WTC11 (cell line): ENCODE measurements at regions not wholly inside any gene's neighbourhood (a gene's known extent, or its start where the extent isn't known, plus 50 kb on each side); places are given as distances from the start of the nearest gene placed in this dataset.

Experiments used
- ATAC-seq: fragments of 200-7000 bp; cut with Tn5 transposase; 2 replicates; pipeline ENCODE4 v1.10.0; 2021; ENCODE audit warnings: mild to moderate bottlenecking, moderate library complexity
- CTCF ChIA-PET: fragments of 300-600 bp; sonication (Branson Sonifier 250); formaldehyde crosslinking; loops from one replicate; lab custom pipeline; 2021; ENCODE audit warnings: antibody characterized with exemption; lab: Charles Lee
- POLR2A ChIA-PET: fragments of 350-600 bp; sonication (Branson Sonifier 250); formaldehyde crosslinking; loops from one replicate; lab custom pipeline; 2021; ENCODE audit warnings: antibody characterized with exemption; lab: Charles Lee
- DNase-seq: peaks from one replicate; pipeline ENCODE4 v3.0.0; 2021; ENCODE audit warnings: low spot score
- H3K27ac Mint-ChIP-seq: 2 replicates; pipeline ENCODE4 v1.8.0; 2021; ENCODE audit warnings: mixed read lengths
- H3K27me3 Mint-ChIP-seq: 2 replicates; pipeline ENCODE4 v1.8.0; 2021; ENCODE audit warnings: low read depth, mild to moderate bottlenecking, moderate library complexity, mixed read lengths
- H3K36me3 Mint-ChIP-seq: 2 replicates; pipeline ENCODE4 v1.8.0; 2021; ENCODE audit warnings: mixed read lengths
- H3K4me1 Mint-ChIP-seq: 2 replicates; pipeline ENCODE4 v1.8.0; 2022; ENCODE audit warnings: mixed read lengths
- H3K4me3 Mint-ChIP-seq: 2 replicates; pipeline ENCODE4 v1.8.0; 2021; ENCODE audit warnings: mild to moderate bottlenecking, moderate library complexity, mixed read lengths
- H3K9me3 Mint-ChIP-seq: 2 replicates; pipeline ENCODE4 v1.8.0; 2021; ENCODE audit warnings: mixed read lengths
- ATF1 ChIP-seq: sonication (generic); formaldehyde crosslinking; IDR thresholded peaks from 2 replicates; pipeline ENCODE4 v1.8.1; 2023; ENCODE audit warnings: mild to moderate bottlenecking, moderate library complexity, missing genetic modification reagents
- ATF6 ChIP-seq: sonication (generic); formaldehyde crosslinking; IDR thresholded peaks from 2 replicates; pipeline ENCODE4 v1.8.1; 2023; ENCODE audit warnings: mild to moderate bottlenecking, missing genetic modification reagents
- E2F1 ChIP-seq: sonication (generic); formaldehyde crosslinking; IDR thresholded peaks from 2 replicates; pipeline ENCODE4 v1.8.0; 2022; ENCODE audit warnings: mild to moderate bottlenecking, missing genetic modification reagents
- ERG ChIP-seq: fragments of 250-450 bp; sonication (Bioruptor Pico); IDR thresholded peaks from 2 replicates; pipeline ENCODE4 v1.8.0; 2021; ENCODE audit warnings: mild to moderate bottlenecking
- ETV6 ChIP-seq: sonication (generic); formaldehyde crosslinking; IDR thresholded peaks from 2 replicates; pipeline ENCODE4 v1.8.1; 2022; ENCODE audit warnings: mild to moderate bottlenecking, missing genetic modification reagents
- FOXK1 ChIP-seq: sonication (generic); formaldehyde crosslinking; IDR thresholded peaks from 2 replicates; pipeline ENCODE4 v1.8.0; 2022; ENCODE audit warnings: mild to moderate bottlenecking, moderate library complexity, missing genetic modification reagents
- GRHL2 ChIP-seq: fragments of 250-450 bp; sonication (Bioruptor Pico); IDR thresholded peaks from 2 replicates; pipeline ENCODE4 v1.8.0; 2022; ENCODE audit warnings: mild to moderate bottlenecking, moderate library complexity; ENCODE audit not compliant: insufficient replicate concordance, severe bottlenecking
- GTF2I ChIP-seq: fragments of 250-450 bp; sonication (Bioruptor Pico); conservative IDR thresholded peaks from 2 replicates; pipeline ENCODE4 v1.4.0; 2021; ENCODE audit warnings: mild to moderate bottlenecking
- HMGA2 ChIP-seq: fragments of 250-450 bp; sonication (Bioruptor Pico); IDR thresholded peaks from 2 replicates; pipeline ENCODE4 v1.4.0; 2021; ENCODE audit warnings: mild to moderate bottlenecking, moderate library complexity
- IRF1 ChIP-seq: sonication (generic); formaldehyde crosslinking; IDR thresholded peaks from 2 replicates; pipeline ENCODE4 v1.8.0; 2023; ENCODE audit warnings: missing genetic modification reagents
- MAX ChIP-seq: sonication (generic); formaldehyde crosslinking; IDR thresholded peaks from 2 replicates; pipeline ENCODE4 v1.8.0; 2022; ENCODE audit warnings: mild to moderate bottlenecking, missing genetic modification reagents
- MYBL2 ChIP-seq: sonication (generic); formaldehyde crosslinking; IDR thresholded peaks from 2 replicates; pipeline ENCODE4 v1.8.1; 2023; ENCODE audit warnings: mild to moderate bottlenecking, moderate library complexity, missing genetic modification reagents
- NFYB ChIP-seq: sonication (generic); formaldehyde crosslinking; conservative IDR thresholded peaks from 2 replicates; pipeline ENCODE4 v1.8.0; 2022; ENCODE audit warnings: low read depth, missing genetic modification reagents
- RORB ChIP-seq: fragments of 250-450 bp; sonication (Bioruptor Pico); IDR thresholded peaks from 2 replicates; pipeline ENCODE4 v1.9.0; 2021; ENCODE audit warnings: mild to moderate bottlenecking
- USF1 ChIP-seq: sonication (generic); formaldehyde crosslinking; IDR thresholded peaks from 2 replicates; pipeline ENCODE4 v1.8.0; 2022; ENCODE audit warnings: mild to moderate bottlenecking, missing genetic modification reagents
- ZBTB43 ChIP-seq: sonication (generic); formaldehyde crosslinking; IDR thresholded peaks from 2 replicates; pipeline ENCODE4 v1.8.1; 2023; ENCODE audit warnings: mild to moderate bottlenecking, missing genetic modification reagents
- ZNF121 ChIP-seq: sonication (generic); formaldehyde crosslinking; IDR thresholded peaks from 2 replicates; pipeline ENCODE4 v1.8.0; 2023; ENCODE audit warnings: missing genetic modification reagents
- ZNF138 ChIP-seq: sonication (generic); formaldehyde crosslinking; conservative IDR thresholded peaks from 2 replicates; pipeline ENCODE4 v1.8.1; 2022; ENCODE audit warnings: mild to moderate bottlenecking, moderate library complexity, missing genetic modification reagents
- TF ChIP-seq, protein P1 (sequence below): sonication (generic); formaldehyde crosslinking; IDR thresholded peaks from 2 replicates; pipeline ENCODE4 v1.8.1; 2023; ENCODE audit warnings: mild to moderate bottlenecking, missing genetic modification reagents, moderate library complexity
- TF ChIP-seq, protein P2 (sequence below): sonication (generic); formaldehyde crosslinking; IDR thresholded peaks from 2 replicates; pipeline ENCODE4 v1.8.0; 2022; ENCODE audit warnings: mild to moderate bottlenecking, missing genetic modification reagents
- TF ChIP-seq, protein P3 (sequence below): sonication (generic); formaldehyde crosslinking; IDR thresholded peaks from 2 replicates; pipeline ENCODE4 v1.8.1; 2022; ENCODE audit warnings: low read depth, mild to moderate bottlenecking, moderate library complexity, missing genetic modification reagents, borderline replicate concordance

DNA sequence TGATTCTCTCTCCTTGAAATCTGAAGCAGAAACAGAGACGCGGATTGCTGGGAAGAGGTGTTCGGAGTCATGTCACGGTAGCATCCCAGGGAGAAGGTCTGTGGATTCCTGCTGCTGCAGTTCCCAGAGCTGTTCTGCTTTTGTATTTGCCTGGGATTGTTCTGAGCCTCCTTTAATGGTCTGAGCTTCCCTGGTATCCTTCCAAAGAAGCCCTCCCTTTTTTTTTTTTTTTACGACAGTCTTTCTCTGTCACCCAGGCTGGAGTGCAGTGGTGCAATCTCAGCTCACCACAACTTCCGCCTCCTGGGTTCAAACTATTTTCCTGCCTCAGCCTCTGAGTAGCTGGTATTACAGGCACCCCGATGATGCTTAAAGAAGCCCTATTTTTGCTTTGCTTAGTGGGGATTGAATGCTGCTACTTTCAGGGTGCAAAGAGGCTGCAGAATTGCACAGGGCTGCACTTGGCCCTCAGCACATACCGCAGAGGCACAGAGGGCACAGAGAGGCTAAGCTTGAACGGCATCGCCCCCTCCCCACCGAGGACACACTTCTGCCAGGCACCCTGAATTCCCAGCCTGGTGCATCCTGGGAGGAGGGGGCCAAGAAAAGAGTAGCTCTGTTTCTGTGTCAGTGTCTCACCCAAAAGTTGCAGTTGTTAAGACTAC lies 208.6 kb upstream of the GALNT17 start (continued):
- TF ChIP-seq ETV6 (CRISPR knock-in tag) (no peak), ZBTB43 (no peak), MYBL2 (CRISPR knock-in tag) (no peak), FOXK1 (CRISPR knock-in tag) (no peak), IRF1 (no peak), RORB (CRISPR knock-in tag) (no peak), ZNF138 (no peak), ATF6 (CRISPR knock-in tag) (no peak)

DNA sequence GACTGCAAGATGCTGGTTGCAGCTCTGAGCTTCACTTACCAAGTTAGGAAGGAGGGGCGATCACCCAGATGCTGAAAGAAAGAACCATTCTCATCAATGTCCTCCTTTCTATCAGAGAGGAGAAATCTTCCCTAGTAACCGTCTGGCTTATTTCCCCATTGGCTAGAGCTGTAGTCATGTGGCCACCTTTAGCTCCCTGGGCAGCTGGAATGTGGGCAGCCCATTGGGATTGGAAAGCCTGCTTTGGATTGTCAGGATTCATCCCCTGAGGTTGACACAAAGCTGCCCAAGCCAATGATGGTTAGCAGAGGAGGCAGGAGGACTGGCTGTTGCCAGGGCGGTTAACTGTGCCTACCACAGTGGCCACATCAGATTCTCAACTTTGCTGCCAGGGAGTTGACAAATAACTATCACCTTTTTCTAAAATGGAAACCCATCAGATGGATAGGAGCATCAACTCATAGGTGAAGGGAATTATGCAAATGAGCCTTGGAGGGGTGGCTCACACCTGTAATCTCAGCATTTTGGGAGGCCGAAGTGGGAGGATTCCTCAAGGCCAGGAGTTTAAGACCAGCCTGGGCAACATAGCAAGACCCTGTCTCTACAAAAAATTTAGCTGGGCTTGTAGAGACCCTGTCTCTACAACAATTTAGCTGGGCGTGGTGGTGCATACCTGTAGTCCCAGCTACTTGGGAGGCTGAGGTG lies 206.4 kb upstream of the GALNT17 start:
- Mint-ChIP-seq H3K27ac (peak overlapping the region; percentile 94), H3K4me3 (no peak overlapping the region), H3K4me1 (peaks cover 30% of the 10 kb centered on the region), H3K9me3 (peaks cover 8% of the 10 kb centered on the region), H3K27me3 (no peaks in the 10 kb centered on the region; the same call in 1 of the 2 replicates), H3K36me3 (peaks cover 4% of the 10 kb centered on the region; the same call in 1 of the 2 replicates)
- ATAC-seq (peak; percentile 91), DNase-seq (peak; percentile 31)
- TF ChIP-seq ZNF121 (peak; percentile 74; the same call in 1 of the 2 replicates), NFYB (CRISPR knock-in tag) (peak; percentile 47; the same call in 1 of the 2 replicates), ERG (no peak), GTF2I (CRISPR knock-in tag) (peak; percentile 57; the same call in 1 of the 2 replicates), HMGA2 (CRISPR knock-in tag) (no peak), USF1 (CRISPR knock-in tag) (peak; percentile 84), GRHL2 (no peak)
- TF ChIP-seq, protein P1, sequence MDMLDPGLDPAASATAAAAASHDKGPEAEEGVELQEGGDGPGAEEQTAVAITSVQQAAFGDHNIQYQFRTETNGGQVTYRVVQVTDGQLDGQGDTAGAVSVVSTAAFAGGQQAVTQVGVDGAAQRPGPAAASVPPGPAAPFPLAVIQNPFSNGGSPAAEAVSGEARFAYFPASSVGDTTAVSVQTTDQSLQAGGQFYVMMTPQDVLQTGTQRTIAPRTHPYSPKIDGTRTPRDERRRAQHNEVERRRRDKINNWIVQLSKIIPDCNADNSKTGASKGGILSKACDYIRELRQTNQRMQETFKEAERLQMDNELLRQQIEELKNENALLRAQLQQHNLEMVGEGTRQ, result peak; percentile 90
- POLR2A ChIA-PET, result interaction anchor here (0.6 to 0.8 kb wide), 2 partner anchors 20 to 555 kb away, joined by 3 to 4 read pairs; no protein-coding TSS in a partner anchor
- CTCF ChIA-PET, result interaction anchor here (0.7 kb wide), 1 partner anchor 811 kb away, joined by 3 read pairs; no protein-coding TSS in a partner anchor

DNA sequence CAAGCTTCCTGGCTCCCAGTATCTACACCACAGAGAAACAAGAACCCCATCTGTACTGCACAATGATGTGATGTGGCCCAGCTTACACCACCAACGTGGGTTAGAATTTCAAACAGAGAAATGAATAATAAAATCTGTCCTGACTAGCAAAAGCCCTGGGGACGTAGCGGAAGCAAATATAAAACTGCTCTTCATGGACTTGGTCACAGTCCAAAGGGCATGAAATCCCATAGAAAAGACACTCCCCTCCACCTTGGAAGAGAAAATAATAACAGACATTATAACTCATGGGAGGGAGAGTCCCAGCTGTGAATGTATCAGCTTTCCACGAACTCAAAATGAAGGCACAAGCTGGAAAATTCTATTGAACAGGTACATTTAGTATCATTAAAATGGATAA lies 205.3 kb upstream of the GALNT17 start:
- no peak for DNase-seq
- Mint-ChIP-seq H3K27ac (no peak overlapping the region), H3K36me3 (peaks cover 4% of the 10 kb centered on the region; the same call in 1 of the 2 replicates), H3K9me3 (peaks cover 8% of the 10 kb centered on the region), H3K4me1 (peaks cover 24% of the 10 kb centered on the region), H3K27me3 (no peaks in the 10 kb centered on the region; the same call in 1 of the 2 replicates), H3K4me3 (no peak overlapping the region)
- ChIA-PET POLR2A (no interaction called here), CTCF (no interaction called here)
- ATAC-seq, result no peak
- no peak for TF ChIP-seq ATF1 (CRISPR knock-in tag)
- TF ChIP-seq, protein P2, sequence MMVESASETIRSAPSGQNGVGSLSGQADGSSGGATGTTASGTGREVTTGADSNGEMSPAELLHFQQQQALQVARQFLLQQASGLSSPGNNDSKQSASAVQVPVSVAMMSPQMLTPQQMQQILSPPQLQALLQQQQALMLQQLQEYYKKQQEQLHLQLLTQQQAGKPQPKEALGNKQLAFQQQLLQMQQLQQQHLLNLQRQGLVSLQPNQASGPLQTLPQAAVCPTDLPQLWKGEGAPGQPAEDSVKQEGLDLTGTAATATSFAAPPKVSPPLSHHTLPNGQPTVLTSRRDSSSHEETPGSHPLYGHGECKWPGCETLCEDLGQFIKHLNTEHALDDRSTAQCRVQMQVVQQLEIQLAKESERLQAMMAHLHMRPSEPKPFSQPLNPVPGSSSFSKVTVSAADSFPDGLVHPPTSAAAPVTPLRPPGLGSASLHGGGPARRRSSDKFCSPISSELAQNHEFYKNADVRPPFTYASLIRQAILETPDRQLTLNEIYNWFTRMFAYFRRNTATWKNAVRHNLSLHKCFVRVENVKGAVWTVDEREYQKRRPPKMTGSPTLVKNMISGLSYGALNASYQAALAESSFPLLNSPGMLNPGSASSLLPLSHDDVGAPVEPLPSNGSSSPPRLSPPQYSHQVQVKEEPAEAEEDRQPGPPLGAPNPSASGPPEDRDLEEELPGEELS (CRISPR knock-in tag), result no peak
- TF ChIP-seq E2F1 (CRISPR knock-in tag), result no peak
- TF ChIP-seq, protein P3, sequence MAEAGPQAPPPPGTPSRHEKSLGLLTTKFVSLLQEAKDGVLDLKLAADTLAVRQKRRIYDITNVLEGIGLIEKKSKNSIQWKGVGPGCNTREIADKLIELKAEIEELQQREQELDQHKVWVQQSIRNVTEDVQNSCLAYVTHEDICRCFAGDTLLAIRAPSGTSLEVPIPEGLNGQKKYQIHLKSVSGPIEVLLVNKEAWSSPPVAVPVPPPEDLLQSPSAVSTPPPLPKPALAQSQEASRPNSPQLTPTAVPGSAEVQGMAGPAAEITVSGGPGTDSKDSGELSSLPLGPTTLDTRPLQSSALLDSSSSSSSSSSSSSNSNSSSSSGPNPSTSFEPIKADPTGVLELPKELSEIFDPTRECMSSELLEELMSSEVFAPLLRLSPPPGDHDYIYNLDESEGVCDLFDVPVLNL, result no peak
- no peak for TF ChIP-seq MAX
